IMR-90 (cell line): ENCODE measurements at regions not wholly inside any gene's neighbourhood (a gene's known extent, or its start where the extent isn't known, plus 50 kb on each side); places are given as distances from the start of the nearest gene placed in this dataset.

Experiments used
- ATAC-seq: fragments of 200-7000 bp; cut with Tn5 transposase; 2 replicates; pipeline ENCODE4 v1.9.1; 2020; ENCODE audit warnings: low read depth, mild to moderate bottlenecking, moderate library complexity
- BruUV-seq: library from RNA; stranded (reverse); fragments of 400-500 nt; replicated peaks from 2 replicates; lab custom pipeline; 2021; lab: Mats Ljungman, UMichigan
- CTCF ChIA-PET: fragments of 300-600 bp; formaldehyde crosslinking; extraction: SDS; loops from one replicate; lab custom pipeline; 2021; ENCODE audit warnings: antibody characterized with exemption; lab: Yijun Ruan, JAX
- POLR2A ChIA-PET: fragments of 300-600 bp; sonication (Branson Sonifier 250); formaldehyde crosslinking; loops from one replicate; lab custom pipeline; 2022; ENCODE audit warnings: antibody characterized with exemption; ENCODE audit not compliant: unreplicated experiment; lab: Charles Lee
- DNase-seq: peaks from one replicate; pipeline ENCODE4 v3.0.0; 2013
- H2AFZ ChIP-seq: replicated peaks from 2 replicates; pipeline ENCODE3; 2013; ENCODE audit warnings: low read length, mild to moderate bottlenecking; ENCODE audit not compliant: poor library complexity
- H2AK5ac ChIP-seq: 2 replicates; pipeline ENCODE4 v1.6.1; 2013; ENCODE audit warnings: low read depth, low read length, inconsistent platforms
- H2AK9ac ChIP-seq: replicated peaks from 2 replicates; pipeline ENCODE3; 2013; ENCODE audit warnings: mild to moderate bottlenecking, low read depth, low read length, moderate library complexity; ENCODE audit not compliant: poor library complexity
- H2BK120ac ChIP-seq: 2 replicates; pipeline ENCODE4 v1.6.1; 2013; ENCODE audit warnings: low read depth, low read length, inconsistent platforms
- H2BK15ac ChIP-seq: 3 replicates; pipeline ENCODE4 v1.6.1; 2013; ENCODE audit warnings: low read depth, low read length, inconsistent platforms
- H2BK20ac ChIP-seq: 2 replicates; pipeline ENCODE4 v1.6.1; 2013; ENCODE audit warnings: low read depth, mild to moderate bottlenecking, inconsistent platforms, low read length, moderate library complexity
- H2BK5ac ChIP-seq: 2 replicates; pipeline ENCODE4 v1.6.1; 2013; ENCODE audit warnings: mild to moderate bottlenecking, low read depth, low read length, inconsistent platforms; ENCODE audit not compliant: poor library complexity, severe bottlenecking
- H3K14ac ChIP-seq: replicated peaks from 2 replicates; pipeline ENCODE4 v1.6.1; 2013; ENCODE audit warnings: low read depth, low read length, inconsistent platforms
- H3K18ac ChIP-seq: 2 replicates; pipeline ENCODE4 v1.6.1; 2013; ENCODE audit warnings: low read depth, low read length, control low read depth
- H3K23ac ChIP-seq: 2 replicates; pipeline ENCODE4 v1.6.1; 2013; ENCODE audit warnings: low read depth, low read length, inconsistent platforms
- H3K27ac ChIP-seq: 2 replicates; pipeline ENCODE4 v1.5.1; 2013; ENCODE audit warnings: mild to moderate bottlenecking, control low read depth, low read length; ENCODE audit not compliant: insufficient read depth
- H3K27me3 ChIP-seq: 2 replicates; pipeline ENCODE4 v1.6.1; 2013; ENCODE audit warnings: low read length; ENCODE audit not compliant: control insufficient read depth, insufficient read depth
- H3K36me3 ChIP-seq: 2 replicates; pipeline ENCODE4 v1.6.1; 2013; ENCODE audit warnings: low read length, mixed read lengths; ENCODE audit not compliant: control insufficient read depth, insufficient read depth
- H3K4ac ChIP-seq: 2 replicates; pipeline ENCODE4 v1.6.1; 2013; ENCODE audit warnings: low read depth, low read length, inconsistent platforms
- H3K4me1 ChIP-seq: 2 replicates; pipeline ENCODE4 v1.6.1; 2013; ENCODE audit warnings: low read length, mixed read lengths; ENCODE audit not compliant: control insufficient read depth, insufficient read depth
- H3K4me2 ChIP-seq: 2 replicates; pipeline ENCODE4 v1.6.1; 2013; ENCODE audit warnings: low read depth, mild to moderate bottlenecking, control low read depth, low read length, moderate library complexity
- H3K4me3 ChIP-seq: 2 replicates; pipeline ENCODE4 v1.5.1; 2013; ENCODE audit warnings: low read depth, mild to moderate bottlenecking, control low read depth, low read length, moderate library complexity; ENCODE audit not compliant: insufficient read depth
- H3K56ac ChIP-seq: 2 replicates; pipeline ENCODE4 v1.6.1; 2013; ENCODE audit warnings: low read length, inconsistent platforms; ENCODE audit not compliant: insufficient read depth; ENCODE audit errors: extremely low read depth
- H3K79me1 ChIP-seq, 2 experiments: 2 replicates each; pipeline ENCODE4 v1.6.1; 2013; ENCODE audit warnings: low read length in 2 of 2, inconsistent platforms in 1 of 2, low read depth in 1 of 2
- H3K9ac ChIP-seq: 2 replicates; pipeline ENCODE4 v1.6.1; 2013; ENCODE audit warnings: low read depth, low read length, control low read depth
- H3K9me1 ChIP-seq: 2 replicates; pipeline ENCODE4 v1.6.1; 2013; ENCODE audit warnings: low read length, inconsistent platforms; ENCODE audit not compliant: insufficient read depth
- H3K9me3 ChIP-seq: 2 replicates; pipeline ENCODE4 v1.6.1; 2013; ENCODE audit warnings: low read length; ENCODE audit not compliant: control insufficient read depth, insufficient read depth
- H4K20me1 ChIP-seq: 2 replicates; pipeline ENCODE4 v1.6.1; 2013; ENCODE audit warnings: low read length, inconsistent platforms; ENCODE audit not compliant: insufficient read depth
- H4K5ac ChIP-seq: 2 replicates; pipeline ENCODE4 v1.6.1; 2013; ENCODE audit warnings: mild to moderate bottlenecking, low read depth, low read length, control low read depth
- H4K8ac ChIP-seq, 2 experiments: 2 replicates each; pipeline ENCODE4 v1.6.1; 2013; ENCODE audit warnings: low read depth in 2 of 2, low read length in 2 of 2, control low read depth in 1 of 2, inconsistent platforms in 1 of 2
- H4K91ac ChIP-seq: 2 replicates; pipeline ENCODE4 v1.6.1; 2013; ENCODE audit warnings: low read depth, low read length, inconsistent platforms; ENCODE audit not compliant: insufficient read depth
- BHLHE40 ChIP-seq: fragments of 150-350 bp; IDR thresholded peaks from 2 replicates; pipeline ENCODE4 v1.6.1; 2016; ENCODE audit warnings: mild to moderate bottlenecking, low read depth, low read length
- CEBPB ChIP-seq: IDR thresholded peaks from 2 replicates; pipeline ENCODE4 v1.6.1; 2012; ENCODE audit warnings: low read depth, low read length, improper control_type of control experiment
- CHD1 ChIP-seq: IDR thresholded peaks from 2 replicates; pipeline ENCODE4 v1.6.1; 2012; ENCODE audit warnings: low read depth, low read length, improper control_type of control experiment
- FOS ChIP-seq: fragments of 150-350 bp; IDR thresholded peaks from 2 replicates; pipeline ENCODE4 v1.6.1; 2016; ENCODE audit warnings: low read depth, low read length
- MAFK ChIP-seq: IDR thresholded peaks from 2 replicates; pipeline ENCODE4 v1.6.1; 2012; ENCODE audit warnings: low read depth, low read length, improper control_type of control experiment
- MAZ ChIP-seq: IDR thresholded peaks from 2 replicates; pipeline ENCODE4 v1.6.1; 2012; ENCODE audit warnings: low read depth, mild to moderate bottlenecking, low read length, improper control_type of control experiment, moderate library complexity, borderline replicate concordance
- MXI1 ChIP-seq: IDR thresholded peaks from 2 replicates; pipeline ENCODE4 v1.6.1; 2012; ENCODE audit warnings: low read depth, mild to moderate bottlenecking, low read length, moderate library complexity, borderline replicate concordance
- NFE2L2 ChIP-seq: fragments of 150-350 bp; IDR thresholded peaks from 2 replicates; pipeline ENCODE4 v1.6.1; 2016; ENCODE audit warnings: low read depth, mild to moderate bottlenecking, low read length
- POLR2A ChIP-seq: IDR thresholded peaks from 2 replicates; pipeline ENCODE4 v1.6.1; 2012; ENCODE audit warnings: mild to moderate bottlenecking, low read depth, low read length
- RAD21 ChIP-seq: IDR thresholded peaks from 2 replicates; pipeline ENCODE4 v1.6.1; 2012; ENCODE audit warnings: low read length, improper control_type of control experiment
- RCOR1 ChIP-seq: IDR thresholded peaks from 2 replicates; pipeline ENCODE4 v1.6.1; 2012; ENCODE audit warnings: mild to moderate bottlenecking, low read length, improper control_type of control experiment; ENCODE audit not compliant: insufficient replicate concordance
- RFX5 ChIP-seq: IDR thresholded peaks from 2 replicates; pipeline ENCODE4 v1.8.0; 2012; ENCODE audit warnings: low read depth, mild to moderate bottlenecking, low read length, moderate library complexity
- SMC3 ChIP-seq: fragments of 150-350 bp; IDR thresholded peaks from 2 replicates; pipeline ENCODE4 v1.6.1; 2016; ENCODE audit warnings: low read depth, mild to moderate bottlenecking, antibody characterized with exemption, low read length, moderate library complexity
- WGBS, 2 experiments: methylation state at CpG; one replicate each; pipeline versions ENCODE4 v1.1.5 to v1.1.7; 2013; ENCODE audit warnings: missing lambda C conversion rate in 2 of 2; ENCODE audit not compliant: insufficient read length in 1 of 2; ENCODE audit errors: extremely low coverage in 2 of 2; 5-methylcytosine and 5-hydroxymethylcytosine counted together
- dilution Hi-C: fragments of 300-500 bp; cut with HindIII; formaldehyde crosslinking; loops from one replicate; pipeline ENCODE4 v1.14.3; 2018; ENCODE audit warnings: low sequenced_read_pairs; ENCODE audit not compliant: unreplicated experiment
- in situ Hi-C: fragments of 300-500 bp; cut with MboI; formaldehyde crosslinking; loops from 3 replicates; pipeline ENCODE4 v1.14.3; 2019; ENCODE audit warnings: low sequenced_read_pairs, inconsistent platforms, mixed read lengths
- intact Hi-C: fragments of 100-400 bp; cut with micrococcal nuclease; formaldehyde crosslinking; loops from 2 replicates; pipeline ENCODE4 v1.10.0; 2022
- TF ChIP-seq, protein P1 (sequence below): conservative IDR thresholded peaks from 2 replicates; pipeline ENCODE4 v1.5.1; 2012; ENCODE audit warnings: mild to moderate bottlenecking, low read depth, low read length, improper control_type of control experiment
- TF ChIP-seq, protein P2 (sequence below): fragments of 150-350 bp; IDR thresholded peaks from 2 replicates; pipeline ENCODE4 v1.6.1; 2016; ENCODE audit warnings: low read depth, mild to moderate bottlenecking, low read length, moderate library complexity, borderline replicate concordance
- TF ChIP-seq, protein P3 (sequence below): fragments of 150-350 bp; IDR thresholded peaks from 2 replicates; pipeline ENCODE4 v1.6.1; 2017; ENCODE audit warnings: mild to moderate bottlenecking, antibody characterized with exemption, low read length, low read depth

- whole genome bisulfite sequencing, 2 experiments: 37% methylated on average over 3 of the region's 6 CpGs; no CpG with 5 or more reads in 1 of the 2 experiments
- no peak overlapping the region for H2AFZ ChIP-seq
- H3K9me3 ChIP-seq: no peaks in the 10 kb centered on the region
- no peak overlapping the region for H2BK20ac ChIP-seq
- no peak overlapping the region for H3K23ac ChIP-seq
- no peak overlapping the region for H4K91ac ChIP-seq
- H3K27ac ChIP-seq: no peak overlapping the region
- TF ChIP-seq SMC3: no peak
- TF ChIP-seq CEBPB: no peak
- no peak for TF ChIP-seq RFX5
- no peak for TF ChIP-seq POLR2A
- no peak for TF ChIP-seq MXI1
- TF ChIP-seq RCOR1: no peak
- TF ChIP-seq, protein P1, sequence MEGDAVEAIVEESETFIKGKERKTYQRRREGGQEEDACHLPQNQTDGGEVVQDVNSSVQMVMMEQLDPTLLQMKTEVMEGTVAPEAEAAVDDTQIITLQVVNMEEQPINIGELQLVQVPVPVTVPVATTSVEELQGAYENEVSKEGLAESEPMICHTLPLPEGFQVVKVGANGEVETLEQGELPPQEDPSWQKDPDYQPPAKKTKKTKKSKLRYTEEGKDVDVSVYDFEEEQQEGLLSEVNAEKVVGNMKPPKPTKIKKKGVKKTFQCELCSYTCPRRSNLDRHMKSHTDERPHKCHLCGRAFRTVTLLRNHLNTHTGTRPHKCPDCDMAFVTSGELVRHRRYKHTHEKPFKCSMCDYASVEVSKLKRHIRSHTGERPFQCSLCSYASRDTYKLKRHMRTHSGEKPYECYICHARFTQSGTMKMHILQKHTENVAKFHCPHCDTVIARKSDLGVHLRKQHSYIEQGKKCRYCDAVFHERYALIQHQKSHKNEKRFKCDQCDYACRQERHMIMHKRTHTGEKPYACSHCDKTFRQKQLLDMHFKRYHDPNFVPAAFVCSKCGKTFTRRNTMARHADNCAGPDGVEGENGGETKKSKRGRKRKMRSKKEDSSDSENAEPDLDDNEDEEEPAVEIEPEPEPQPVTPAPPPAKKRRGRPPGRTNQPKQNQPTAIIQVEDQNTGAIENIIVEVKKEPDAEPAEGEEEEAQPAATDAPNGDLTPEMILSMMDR: no peak
- no peak for TF ChIP-seq BHLHE40
- TF ChIP-seq, protein P2, sequence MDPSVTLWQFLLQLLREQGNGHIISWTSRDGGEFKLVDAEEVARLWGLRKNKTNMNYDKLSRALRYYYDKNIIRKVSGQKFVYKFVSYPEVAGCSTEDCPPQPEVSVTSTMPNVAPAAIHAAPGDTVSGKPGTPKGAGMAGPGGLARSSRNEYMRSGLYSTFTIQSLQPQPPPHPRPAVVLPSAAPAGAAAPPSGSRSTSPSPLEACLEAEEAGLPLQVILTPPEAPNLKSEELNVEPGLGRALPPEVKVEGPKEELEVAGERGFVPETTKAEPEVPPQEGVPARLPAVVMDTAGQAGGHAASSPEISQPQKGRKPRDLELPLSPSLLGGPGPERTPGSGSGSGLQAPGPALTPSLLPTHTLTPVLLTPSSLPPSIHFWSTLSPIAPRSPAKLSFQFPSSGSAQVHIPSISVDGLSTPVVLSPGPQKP: no peak
- TF ChIP-seq, protein P3, sequence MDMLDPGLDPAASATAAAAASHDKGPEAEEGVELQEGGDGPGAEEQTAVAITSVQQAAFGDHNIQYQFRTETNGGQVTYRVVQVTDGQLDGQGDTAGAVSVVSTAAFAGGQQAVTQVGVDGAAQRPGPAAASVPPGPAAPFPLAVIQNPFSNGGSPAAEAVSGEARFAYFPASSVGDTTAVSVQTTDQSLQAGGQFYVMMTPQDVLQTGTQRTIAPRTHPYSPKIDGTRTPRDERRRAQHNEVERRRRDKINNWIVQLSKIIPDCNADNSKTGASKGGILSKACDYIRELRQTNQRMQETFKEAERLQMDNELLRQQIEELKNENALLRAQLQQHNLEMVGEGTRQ: no peak
- TF ChIP-seq NFE2L2: no peak
- no peak for TF ChIP-seq CHD1
- TF ChIP-seq RAD21: no peak
- TF ChIP-seq MAFK: no peak
- no peak for TF ChIP-seq MAZ
- no peak for TF ChIP-seq FOS
- H3K79me1 ChIP-seq: no peaks in the 10 kb centered on the region
- H3K36me3 ChIP-seq: no peaks in the 10 kb centered on the region
- H2BK120ac ChIP-seq: no peak overlapping the region
- in situ Hi-C loops: no loop called here
- H3K9ac ChIP-seq: no peak overlapping the region
- no peak overlapping the region for H3K4ac ChIP-seq
- no peak overlapping the region for H4K5ac ChIP-seq
- no peak overlapping the region for H4K8ac ChIP-seq
- H4K20me1 ChIP-seq: no peaks in the 10 kb centered on the region
- no peak overlapping the region for H2AK9ac ChIP-seq
- H3K4me3 ChIP-seq: no peak overlapping the region
- no peaks in the 10 kb centered on the region for H3K4me1 ChIP-seq
- H2BK15ac ChIP-seq: no peak overlapping the region
- BruUV-seq: no TSS peak
- ATAC-seq (no peak), DNase-seq (no peak)
- H3K56ac ChIP-seq: no peak overlapping the region
- no peak overlapping the region for H2AK5ac ChIP-seq
- intact Hi-C loops: no loop called here
- no peak overlapping the region for H3K18ac ChIP-seq
- POLR2A ChIA-PET: no interaction called here
- H3K4me2 ChIP-seq: no peak overlapping the region
- H2BK5ac ChIP-seq: no peak overlapping the region
- CTCF ChIA-PET: no interaction called here
- peaks cover 40% of the 10 kb centered on the region for H3K27me3 ChIP-seq
- dilution Hi-C loops: no loop called here
- no peak overlapping the region for H3K14ac ChIP-seq
- H3K9me1 ChIP-seq: no peaks in the 10 kb centered on the region
Measured at GRCh38 chr15:77724715-77725114, 92.0 kb upstream of the LINGO1 start.
